Activated CD8-positive, alpha-beta T cell treated with anti-CD3 and anti-CD28 coated beads, Interleukin-2, amount 10 ng/mL, durations not matched to agents 7 days and 5 days (primary cell): ENCODE measurements at regions not wholly inside any gene's neighbourhood (a gene's known extent, or its start where the extent isn't known, plus 50 kb on each side); places are given as distances from the start of the nearest gene placed in this dataset.

Source experiments
- ATAC-seq: fragments of 150-1000 bp; cut with Tn5 transposase; one replicate; pipeline ENCODE4 v1.10.0; 2021; ENCODE audit warnings: moderate library complexity
- CTCF ChIA-PET: fragments of 350-600 bp; sonication (Branson Sonifier 250); formaldehyde crosslinking; loops from one replicate; lab custom pipeline; 2021; ENCODE audit warnings: antibody characterized with exemption; lab: Charles Lee
- POLR2A ChIA-PET: fragments of 350-600 bp; sonication (Branson Sonifier 250); formaldehyde crosslinking; loops from one replicate; lab custom pipeline; 2021; ENCODE audit warnings: antibody characterized with exemption; lab: Charles Lee
- DNase-seq: peaks from one replicate; pipeline ENCODE4 v3.0.0-alpha.2; 2020
- H3K27ac Mint-ChIP-seq: one replicate; pipeline ENCODE4 v1.8.0; 2021; ENCODE audit warnings: mild to moderate bottlenecking, mixed read lengths
- H3K27me3 Mint-ChIP-seq: one replicate; pipeline ENCODE4 v1.8.0; 2021; ENCODE audit warnings: low read depth, mixed read lengths
- H3K36me3 Mint-ChIP-seq: one replicate; pipeline ENCODE4 v1.8.0; 2021; ENCODE audit warnings: low read depth, mixed read lengths
- H3K4me1 Mint-ChIP-seq: one replicate; pipeline ENCODE4 v1.8.0; 2021; ENCODE audit warnings: low read depth, mixed read lengths
- H3K4me3 Mint-ChIP-seq: one replicate; pipeline ENCODE4 v1.8.0; 2021; ENCODE audit warnings: mild to moderate bottlenecking, mixed read lengths
- H3K9me3 Mint-ChIP-seq: one replicate; pipeline ENCODE4 v1.8.0; 2022; ENCODE audit warnings: mixed read lengths; ENCODE audit not compliant: insufficient read depth

GRCh38 chr1:199549421-199549820, 478.1 kb upstream of the NR5A2 start:
- H3K27me3 Mint-ChIP-seq = no peaks in the 10 kb centered on the region
- no peak for DNase-seq
- H3K4me1 Mint-ChIP-seq = no peaks in the 10 kb centered on the region
- no peak for ATAC-seq
- H3K4me3 Mint-ChIP-seq = no peak overlapping the region
- ChIA-PET CTCF (no interaction called here), POLR2A (no interaction called here)
- no peak overlapping the region for H3K27ac Mint-ChIP-seq
- H3K36me3 Mint-ChIP-seq = no peaks in the 10 kb centered on the region
- no peaks in the 10 kb centered on the region for H3K9me3 Mint-ChIP-seq

GRCh38 chr1:199550199-199551065, 477.1 kb upstream of the NR5A2 start:
- no peaks in the 10 kb centered on the region for H3K36me3 Mint-ChIP-seq
- no peaks in the 10 kb centered on the region for H3K4me1 Mint-ChIP-seq
- ChIA-PET POLR2A (no interaction called here), CTCF (interaction anchor here (0.8 kb wide), 1 partner anchor 148 kb away, joined by 3 read pairs; no protein-coding TSS in a partner anchor)
- no peaks in the 10 kb centered on the region for H3K9me3 Mint-ChIP-seq
- H3K27me3 Mint-ChIP-seq = no peaks in the 10 kb centered on the region
- H3K27ac Mint-ChIP-seq = no peak overlapping the region
- ATAC-seq = no peak
- no peak for DNase-seq
- H3K4me3 Mint-ChIP-seq = no peak overlapping the region

DNA sequence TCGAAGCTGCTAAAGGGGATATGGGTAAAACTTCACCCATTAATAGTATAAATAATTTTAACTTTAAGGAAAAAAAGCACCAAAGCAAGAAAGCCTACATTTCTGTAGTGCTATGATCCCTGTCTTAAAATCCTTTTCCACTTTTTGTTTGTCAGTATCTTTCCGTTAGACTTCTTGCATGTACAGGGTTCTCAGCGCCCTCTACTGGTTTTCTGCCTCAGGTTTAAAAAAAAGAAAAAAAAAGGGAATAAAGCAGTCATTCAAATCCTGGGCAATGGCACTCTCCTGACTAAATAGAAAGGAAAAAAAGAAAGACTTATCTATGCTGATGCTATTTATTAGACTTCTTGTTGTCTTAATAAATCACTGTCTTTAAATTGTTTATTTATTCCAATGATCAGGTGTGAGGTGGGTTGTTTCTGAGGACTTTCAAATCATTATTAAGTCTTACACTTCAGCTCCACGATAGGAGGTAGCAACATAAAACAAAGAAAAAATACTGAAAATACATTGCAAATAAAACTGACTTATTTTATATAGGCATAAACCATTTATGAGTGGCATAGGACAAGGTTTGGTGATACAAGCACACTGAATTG, 475.4 kb upstream of the NR5A2 start:
- Mint-ChIP-seq H3K4me1 (no peaks in the 10 kb centered on the region), H3K9me3 (no peaks in the 10 kb centered on the region), H3K4me3 (no peak overlapping the region), H3K27ac (no peak overlapping the region), H3K27me3 (no peaks in the 10 kb centered on the region), H3K36me3 (no peaks in the 10 kb centered on the region)
- DNase-seq = peak; percentile 51
- no peak for ATAC-seq
- ChIA-PET CTCF (interaction anchor here (0.7 to 1.2 kb wide), 4 partner anchors 13 to 782 kb away, joined by 3 read pairs; no protein-coding TSS in a partner anchor), POLR2A (no interaction called here)

- Mint-ChIP-seq H3K27me3 (no peaks in the 10 kb centered on the region), H3K4me3 (no peak overlapping the region), H3K4me1 (no peaks in the 10 kb centered on the region), H3K9me3 (no peaks in the 10 kb centered on the region), H3K27ac (no peak overlapping the region), H3K36me3 (no peaks in the 10 kb centered on the region)
- CTCF ChIA-PET = interaction anchor here (0.5 kb wide), 1 partner anchor 10 kb away, joined by 3 read pairs; no protein-coding TSS in a partner anchor
- POLR2A ChIA-PET = no interaction called here
- DNase-seq = no peak
- no peak for ATAC-seq
Observed at GRCh38 chr1:199553104-199553503, 474.4 kb upstream of the NR5A2 start.

- Mint-ChIP-seq H3K27me3 (peaks cover 12% of the 10 kb centered on the region), H3K27ac (no peak overlapping the region), H3K36me3 (no peaks in the 10 kb centered on the region), H3K4me3 (no peak overlapping the region), H3K9me3 (no peaks in the 10 kb centered on the region), H3K4me1 (no peaks in the 10 kb centered on the region)
- ChIA-PET CTCF (no interaction called here), POLR2A (no interaction called here)
- no peak for ATAC-seq
- no peak for DNase-seq
Observed at GRCh38 chr1:199561334-199561733, 466.2 kb upstream of the NR5A2 start.

DNA sequence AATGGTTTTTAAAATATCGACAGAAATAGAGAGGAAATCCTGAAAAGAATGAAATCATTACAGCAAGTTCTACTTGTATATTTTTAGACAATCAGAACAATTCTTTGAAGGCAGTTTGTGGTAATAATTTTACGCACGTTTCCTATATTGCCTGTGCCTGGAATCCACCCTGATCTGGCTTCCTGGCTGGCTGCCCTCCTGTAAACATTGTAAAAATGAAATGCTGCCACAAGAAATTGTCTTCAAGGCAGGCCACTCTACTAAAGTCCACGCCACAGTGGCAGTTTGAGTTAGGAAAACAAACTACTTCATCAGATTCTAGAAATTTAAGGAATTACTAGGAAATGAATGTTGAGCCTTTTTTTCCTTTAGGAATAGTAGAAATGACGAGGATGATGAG, 454.5 kb upstream of the NR5A2 start:
- Mint-ChIP-seq H3K4me3 (no peak overlapping the region), H3K36me3 (no peaks in the 10 kb centered on the region), H3K4me1 (no peaks in the 10 kb centered on the region), H3K27ac (no peak overlapping the region), H3K27me3 (peaks cover 4% of the 10 kb centered on the region), H3K9me3 (no peaks in the 10 kb centered on the region)
- ChIA-PET CTCF (no interaction called here), POLR2A (no interaction called here)
- ATAC-seq = no peak
- DNase-seq = no peak

GRCh38 chr1:199574950-199575349, 452.6 kb upstream of the NR5A2 start:
- POLR2A ChIA-PET = no interaction called here
- Mint-ChIP-seq H3K27ac (no peak overlapping the region), H3K4me3 (no peak overlapping the region), H3K36me3 (no peaks in the 10 kb centered on the region), H3K27me3 (no peaks in the 10 kb centered on the region), H3K9me3 (no peaks in the 10 kb centered on the region), H3K4me1 (no peaks in the 10 kb centered on the region)
- CTCF ChIA-PET = no interaction called here
- ATAC-seq (no peak), DNase-seq (no peak)

GRCh38 chr1:199580300-199580699, 447.2 kb upstream of the NR5A2 start:
- H3K27me3 Mint-ChIP-seq = peaks cover 3% of the 10 kb centered on the region
- CTCF ChIA-PET = no interaction called here
- no peak for ATAC-seq
- no peak overlapping the region for H3K27ac Mint-ChIP-seq
- H3K36me3 Mint-ChIP-seq = no peaks in the 10 kb centered on the region
- no peak for DNase-seq
- H3K9me3 Mint-ChIP-seq = no peaks in the 10 kb centered on the region
- H3K4me1 Mint-ChIP-seq = no peaks in the 10 kb centered on the region
- no peak overlapping the region for H3K4me3 Mint-ChIP-seq
- POLR2A ChIA-PET = no interaction called here

GRCh38 chr1:199585392-199585791, 442.1 kb upstream of the NR5A2 start:
- ATAC-seq = no peak
- no peak for DNase-seq
- peaks cover 5% of the 10 kb centered on the region for H3K4me1 Mint-ChIP-seq
- H3K36me3 Mint-ChIP-seq = no peaks in the 10 kb centered on the region
- ChIA-PET CTCF (no interaction called here), POLR2A (no interaction called here)
- H3K27me3 Mint-ChIP-seq = peaks cover 5% of the 10 kb centered on the region
- H3K9me3 Mint-ChIP-seq = no peaks in the 10 kb centered on the region
- H3K27ac Mint-ChIP-seq = no peak overlapping the region
- no peak overlapping the region for H3K4me3 Mint-ChIP-seq

- Mint-ChIP-seq H3K4me1 (peaks cover 13% of the 10 kb centered on the region), H3K27me3 (no peaks in the 10 kb centered on the region), H3K4me3 (no peak overlapping the region), H3K27ac (no peak overlapping the region), H3K36me3 (no peaks in the 10 kb centered on the region), H3K9me3 (no peaks in the 10 kb centered on the region)
- ChIA-PET POLR2A (no interaction called here), CTCF (no interaction called here)
- DNase-seq (no peak), ATAC-seq (no peak)
Observed at GRCh38 chr1:199590708-199591107, 436.8 kb upstream of the NR5A2 start.

DNA sequence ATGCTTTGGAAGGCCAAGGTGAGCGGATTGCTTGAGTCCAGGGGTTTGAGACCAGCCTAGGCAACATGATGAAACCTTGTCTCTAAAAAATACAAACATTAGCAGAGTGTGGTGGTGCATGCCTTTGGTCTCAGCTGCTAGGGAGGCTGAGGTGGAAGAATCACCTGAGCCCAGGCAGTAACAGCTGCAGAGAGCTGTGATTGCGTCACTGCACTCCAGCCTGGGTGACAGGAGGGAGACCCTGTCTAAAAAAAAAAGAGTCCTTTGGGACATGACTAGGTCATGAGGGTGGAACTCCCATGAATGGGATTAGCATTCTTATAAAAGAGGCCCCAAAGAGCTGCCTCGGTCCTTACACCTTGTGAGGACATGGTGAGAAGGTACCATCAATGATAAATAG, 436.0 kb upstream of the NR5A2 start:
- no peaks in the 10 kb centered on the region for H3K27me3 Mint-ChIP-seq
- H3K9me3 Mint-ChIP-seq = no peaks in the 10 kb centered on the region
- no peak overlapping the region for H3K4me3 Mint-ChIP-seq
- no peak for ATAC-seq
- ChIA-PET CTCF (no interaction called here), POLR2A (no interaction called here)
- H3K27ac Mint-ChIP-seq = no peak overlapping the region
- peaks cover 13% of the 10 kb centered on the region for H3K4me1 Mint-ChIP-seq
- no peaks in the 10 kb centered on the region for H3K36me3 Mint-ChIP-seq
- no peak for DNase-seq

GRCh38 chr1:199593475-199593874, 434.0 kb upstream of the NR5A2 start:
- ATAC-seq = no peak
- ChIA-PET POLR2A (no interaction called here), CTCF (no interaction called here)

More at GRCh38 chr1:199593475-199593874, 434.0 kb upstream of the NR5A2 start:
- Mint-ChIP-seq H3K27ac (no peak overlapping the region), H3K36me3 (no peaks in the 10 kb centered on the region), H3K4me3 (no peak overlapping the region), H3K9me3 (no peaks in the 10 kb centered on the region), H3K4me1 (peaks cover 13% of the 10 kb centered on the region), H3K27me3 (peaks cover 9% of the 10 kb centered on the region)
- no peak for DNase-seq
